ENCODE measurements at regions not wholly inside any gene's neighbourhood (a gene's known extent, or its start where the extent isn't known, plus 50 kb on each side); places are given as distances from the start of the nearest gene placed in this dataset.

DNA sequence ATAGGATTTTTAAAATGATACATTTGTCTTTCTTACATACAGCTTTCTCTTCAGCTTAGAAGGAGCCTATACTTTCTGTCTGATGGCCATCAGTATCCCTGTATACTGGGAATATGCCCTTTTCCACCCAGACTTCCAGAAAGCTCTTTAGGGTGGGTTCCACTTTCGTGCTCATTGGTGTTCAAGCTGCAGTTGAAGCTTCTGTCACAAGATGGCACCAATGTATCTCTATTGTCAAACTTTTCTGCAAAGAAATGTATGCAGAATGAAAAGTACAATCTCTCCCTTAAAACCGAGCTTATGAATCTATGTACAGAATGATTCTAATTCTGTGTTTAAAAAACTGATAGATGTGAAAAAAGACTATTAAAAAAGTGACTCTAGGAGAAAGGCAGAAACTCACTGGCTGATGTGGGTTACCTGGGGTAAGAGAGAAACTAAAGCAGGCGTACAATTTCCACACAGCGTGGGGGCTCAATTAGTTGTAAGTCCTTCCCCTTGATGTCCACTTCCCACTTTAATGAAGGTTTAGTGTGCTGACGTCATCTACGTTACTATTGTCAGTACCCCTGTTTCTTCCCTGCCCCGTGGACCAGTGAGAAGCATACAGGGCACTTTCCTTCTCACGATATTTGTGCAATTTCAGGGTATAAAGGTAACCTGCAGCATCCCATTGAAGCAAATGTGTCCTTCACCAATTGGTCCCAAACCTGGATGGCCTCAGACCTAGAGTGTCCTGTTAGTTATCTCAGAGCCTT, 57.3 kb upstream of the TCEAL2 start:
- peak; percentile 16 for DNase-seq (ENCODE audit: low read depth)
- H3K4me3 ChIP-seq (ENCODE audit: low read length): no peak overlapping the region
- TF ChIP-seq, protein P1, sequence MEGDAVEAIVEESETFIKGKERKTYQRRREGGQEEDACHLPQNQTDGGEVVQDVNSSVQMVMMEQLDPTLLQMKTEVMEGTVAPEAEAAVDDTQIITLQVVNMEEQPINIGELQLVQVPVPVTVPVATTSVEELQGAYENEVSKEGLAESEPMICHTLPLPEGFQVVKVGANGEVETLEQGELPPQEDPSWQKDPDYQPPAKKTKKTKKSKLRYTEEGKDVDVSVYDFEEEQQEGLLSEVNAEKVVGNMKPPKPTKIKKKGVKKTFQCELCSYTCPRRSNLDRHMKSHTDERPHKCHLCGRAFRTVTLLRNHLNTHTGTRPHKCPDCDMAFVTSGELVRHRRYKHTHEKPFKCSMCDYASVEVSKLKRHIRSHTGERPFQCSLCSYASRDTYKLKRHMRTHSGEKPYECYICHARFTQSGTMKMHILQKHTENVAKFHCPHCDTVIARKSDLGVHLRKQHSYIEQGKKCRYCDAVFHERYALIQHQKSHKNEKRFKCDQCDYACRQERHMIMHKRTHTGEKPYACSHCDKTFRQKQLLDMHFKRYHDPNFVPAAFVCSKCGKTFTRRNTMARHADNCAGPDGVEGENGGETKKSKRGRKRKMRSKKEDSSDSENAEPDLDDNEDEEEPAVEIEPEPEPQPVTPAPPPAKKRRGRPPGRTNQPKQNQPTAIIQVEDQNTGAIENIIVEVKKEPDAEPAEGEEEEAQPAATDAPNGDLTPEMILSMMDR (IDR thresholded peaks at IDR 0.05; ENCODE audit: insufficient read depth, low read depth, low read length, missing control alignments): peak; percentile 57

DNA sequence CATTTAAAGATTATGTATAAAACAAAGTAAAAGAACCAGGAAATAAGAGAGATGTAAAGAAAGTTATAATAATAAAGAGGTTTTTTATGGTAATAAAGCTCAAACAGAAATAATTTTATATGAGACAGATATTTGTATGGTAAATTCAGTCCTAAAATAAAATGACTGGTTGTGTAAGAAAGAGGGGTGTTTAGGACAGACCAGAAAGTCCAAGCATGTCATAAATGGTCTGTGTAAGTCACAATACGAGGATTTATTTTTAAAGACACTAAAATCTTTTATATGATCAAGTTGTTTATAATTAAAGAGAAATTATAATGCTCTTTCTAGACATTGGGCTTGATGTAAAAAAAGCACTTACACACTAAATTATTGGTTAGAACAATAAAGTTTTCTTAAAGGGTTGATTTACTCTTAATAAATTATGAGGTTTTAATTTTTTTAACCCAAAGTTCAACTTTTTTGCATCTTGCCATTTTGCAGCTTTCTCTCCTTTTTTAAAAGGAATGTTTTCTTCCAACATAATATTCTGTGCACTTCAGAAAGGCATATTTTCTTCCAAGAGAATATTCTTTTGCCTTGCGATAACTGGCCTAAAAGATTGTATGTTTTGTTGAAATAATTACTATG, 61.9 kb upstream of the TCEAL2 start:
- TF ChIP-seq, protein P1 (IDR thresholded peaks at IDR 0.05; ENCODE audit: insufficient read depth, low read depth, low read length, missing control alignments): no peak

DNA sequence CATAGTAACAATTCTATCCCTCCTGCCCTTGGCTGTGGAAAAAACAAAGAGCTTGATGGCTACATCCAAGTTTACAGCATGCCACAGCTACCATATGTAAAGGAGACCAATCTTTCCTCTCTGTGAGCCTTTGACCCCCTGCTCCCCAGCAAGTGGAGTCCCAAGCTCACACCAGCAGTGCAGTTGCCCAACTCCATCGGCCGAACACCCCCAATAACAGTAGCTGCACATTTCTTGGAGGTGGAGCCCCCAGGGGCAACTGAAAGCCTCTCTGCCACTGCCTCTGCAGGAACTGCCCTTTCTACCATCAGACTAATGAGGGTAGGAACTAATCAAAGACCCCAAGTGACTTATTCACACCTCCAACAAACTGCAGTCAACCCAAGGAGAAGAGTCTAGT, 81.0 kb upstream of the TCEAL2 start:
- no peak for DNase-seq (ENCODE audit: low read depth)
- H3K4me3 ChIP-seq (ENCODE audit: low read length): no peak overlapping the region
- TF ChIP-seq, protein P1 (IDR thresholded peaks at IDR 0.05; ENCODE audit: insufficient read depth, low read depth, low read length, missing control alignments): no peak

More for the DNA sequence above, 61.9 kb upstream of the TCEAL2 start:
- no peak for DNase-seq (ENCODE audit: low read depth)
- H3K4me3 ChIP-seq (ENCODE audit: low read length): no peak overlapping the region

DNA sequence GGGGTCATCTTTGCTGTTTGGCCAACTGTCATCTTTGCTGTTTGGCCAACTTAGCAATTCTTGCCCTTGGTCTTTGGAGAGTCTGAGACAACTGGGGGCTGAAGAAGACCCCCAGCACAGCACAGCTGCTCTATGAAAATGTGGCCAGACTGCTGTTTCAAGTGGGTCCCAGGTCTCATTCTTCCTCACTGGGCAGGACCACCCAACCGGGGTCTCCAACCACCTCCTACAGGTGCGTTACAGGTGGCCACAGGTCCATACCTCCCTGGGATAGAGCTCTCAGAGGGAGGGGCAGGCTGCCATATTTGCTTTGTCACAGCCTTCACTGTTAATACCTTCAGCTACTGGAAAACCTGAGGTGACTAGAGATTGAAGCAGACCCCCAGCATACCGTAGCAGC, 82.1 kb upstream of the TCEAL2 start:
- H3K4me3 ChIP-seq (ENCODE audit: low read length): no peak overlapping the region
- DNase-seq (ENCODE audit: low read depth): no peak
- TF ChIP-seq, protein P1 (IDR thresholded peaks at IDR 0.05; ENCODE audit: insufficient read depth, low read depth, low read length, missing control alignments): no peak

DNA sequence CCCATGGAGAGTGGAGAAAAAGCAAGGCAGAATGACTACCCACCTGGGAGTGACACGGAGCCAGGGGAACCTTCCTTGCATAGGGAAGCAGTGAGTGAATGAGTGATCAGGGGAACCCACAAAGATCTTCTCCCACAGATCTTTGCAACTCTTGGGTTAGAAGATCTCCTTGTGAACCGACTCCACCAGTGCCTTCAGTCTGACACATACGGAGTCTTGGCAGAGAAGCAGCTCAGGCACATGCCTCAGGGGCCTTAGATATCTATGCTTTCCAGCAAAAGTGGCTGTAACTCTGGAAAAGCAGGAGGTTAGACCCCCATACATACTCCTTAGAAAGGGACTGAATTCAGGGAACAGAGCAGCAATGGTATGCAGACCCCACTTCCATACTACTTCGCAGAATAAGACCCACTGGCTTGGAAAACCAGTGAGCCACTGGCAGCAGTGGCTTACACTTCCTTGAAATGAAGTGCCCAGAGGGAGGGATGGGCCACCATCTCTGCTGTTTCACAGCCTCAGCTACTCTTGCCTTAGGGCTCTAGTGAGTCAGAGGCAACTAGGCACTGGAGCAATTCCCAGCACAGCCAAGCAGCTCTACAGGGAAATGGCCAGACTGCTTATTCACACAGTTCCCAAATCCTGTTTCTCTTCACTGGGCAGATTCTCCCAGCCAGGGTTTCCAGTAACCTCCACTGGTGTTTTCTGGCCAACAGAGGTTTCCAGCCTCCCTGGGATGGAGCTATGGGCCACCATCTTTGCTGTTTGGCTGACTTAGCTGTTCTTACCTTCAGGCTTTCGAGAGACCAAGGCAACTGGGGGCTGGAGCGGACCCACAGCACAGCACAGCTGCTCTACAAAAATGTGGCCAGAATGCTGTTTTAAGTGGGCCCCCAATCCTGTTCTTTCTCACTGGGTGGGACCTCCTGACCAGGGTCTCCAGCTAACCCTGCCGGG, 82.8 kb upstream of the TCEAL2 start:
- DNase-seq (ENCODE audit: low read depth): peak; percentile 27
- TF ChIP-seq, protein P1 (IDR thresholded peaks at IDR 0.05; ENCODE audit: insufficient read depth, low read depth, low read length, missing control alignments): no peak
- H3K4me3 ChIP-seq (ENCODE audit: low read length): no peak overlapping the region

DNA sequence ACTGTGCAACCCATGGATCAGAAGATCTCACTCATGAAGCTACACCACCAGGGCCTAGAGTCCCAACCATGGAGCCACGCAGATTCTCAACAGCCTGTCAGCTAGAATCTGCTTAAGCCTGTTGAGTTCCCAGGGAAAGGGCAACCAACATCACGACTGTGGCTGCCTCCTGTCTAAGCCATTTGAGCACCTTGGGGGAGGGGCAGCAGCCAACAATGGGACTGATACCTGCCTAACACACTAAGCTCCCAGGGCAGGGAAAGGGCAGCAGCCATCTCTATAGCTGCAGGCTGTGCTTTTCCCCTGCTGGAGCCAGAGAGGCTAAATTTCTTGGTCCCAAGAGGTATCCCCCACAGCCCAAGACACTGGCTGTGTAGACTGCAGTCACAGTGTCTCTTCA, 96.5 kb upstream of the TCEAL2 start:
- TF ChIP-seq, protein P1 (IDR thresholded peaks at IDR 0.05; ENCODE audit: insufficient read depth, low read depth, low read length, missing control alignments): no peak
- no peak overlapping the region for H3K4me3 ChIP-seq (ENCODE audit: low read length)
- no peak for DNase-seq (ENCODE audit: low read depth)
